ENCODE measurements at regions not wholly inside any gene's neighbourhood (a gene's known extent, or its start where the extent isn't known, plus 50 kb on each side); places are given as distances from the start of the nearest gene placed in this dataset.

GRCh38 chr12:88437226-88437625 is 143.0 kb downstream of the KITLG start:
- ChIA-PET POLR2A (no interaction called here), CTCF (no interaction called here)
- intact Hi-C loops (cut with DNase I, micrococcal nuclease): no loop called here
- Histone ChIP-seq H3K36me3 (ENCODE audit: insufficient read depth, low read length) (no peaks in the 10 kb centered on the region), H3K27me3 (ENCODE audit: control insufficient read depth in 1 of 2, insufficient read depth in 2 of 2, low read length in 2 of 2) (no peaks in the 10 kb centered on the region), H3K4me1 (ENCODE audit: insufficient read depth, low read length) (no peaks in the 10 kb centered on the region), H3K4me3 (ENCODE audit: low read length) (no peak overlapping the region), H3K27ac (ENCODE audit: low read depth in 1 of 2, low read length in 2 of 2) (no peak overlapping the region), H3K9me3 (ENCODE audit: control insufficient read depth in 1 of 2, insufficient read depth in 1 of 2, low read length in 2 of 2) (peaks cover 0 to 7% of the 10 kb centered on the region in 2 experiments)
- no peaks in the 10 kb centered on the region for H3K4me1 Mint-ChIP-seq (ENCODE audit: low read depth)
- no peak for ATAC-seq (ENCODE audit: poor library complexity)
- H3K27ac Mint-ChIP-seq: no peak overlapping the region
- no peak overlapping the region for H3K4me3 Mint-ChIP-seq
- no peaks in the 10 kb centered on the region for H3K36me3 Mint-ChIP-seq (ENCODE audit: low read depth)
- no peak for TF ChIP-seq CTCF (IDR thresholded peaks at IDR 0.05)
- no peak for DNase-seq
- H3K9me3 Mint-ChIP-seq: peaks cover 2% of the 10 kb centered on the region
- no peaks in the 10 kb centered on the region for H3K27me3 Mint-ChIP-seq
